ENCODE measurements at regions not wholly inside any gene's neighbourhood (a gene's known extent, or its start where the extent isn't known, plus 50 kb on each side); places are given as distances from the start of the nearest gene placed in this dataset.
A peak's percentile ranks its signal among the peaks of the same experiment; 100 is the strongest.

GRCh38 chr6:25070547-25071366 is 135.0 kb upstream of the RIPOR2 start:
- Mint-ChIP-seq H3K9me3 (peaks cover 10% of the 10 kb centered on the region), H3K36me3 (no peaks in the 10 kb centered on the region), H3K27me3 (ENCODE audit: low read depth) (no peaks in the 10 kb centered on the region; the same call in 1 of the 2 replicates), H3K27ac (no peak overlapping the region), H3K4me1 (no peaks in the 10 kb centered on the region), H3K4me3 (peak overlapping the region; percentile 22; the same call in 1 of the 2 replicates)
- ATAC-seq (peak; percentile 85), DNase-seq (ENCODE audit: low spot score) (peak; percentile 78)
- POLR2A ChIA-PET = no interaction called here
- CTCF ChIA-PET = interaction anchor here (0.5 to 1.5 kb wide), 25 partner anchors 8 to 547 kb away, joined by 3 to 19 read pairs (median 4); no protein-coding TSS in a partner anchor
- TF ChIP-seq CTCF (IDR thresholded peaks at IDR 0.05) = peak; percentile 90
- no peak for TF ChIP-seq ZNF512 (CRISPR knock-in tag; IDR thresholded peaks at IDR 0.05; ENCODE audit: borderline replicate concordance)

GRCh38 chr6:25078141-25078540 is 142.4 kb upstream of the RIPOR2 start:
- no peaks in the 10 kb centered on the region for H3K36me3 Mint-ChIP-seq
- DNase-seq (ENCODE audit: low spot score) (no peak), ATAC-seq (no peak)
- ChIA-PET POLR2A (no interaction called here), CTCF (no interaction called here)
- H3K27me3 Mint-ChIP-seq (ENCODE audit: low read depth) = no peaks in the 10 kb centered on the region; the same call in 1 of the 2 replicates
- no peak overlapping the region for H3K27ac Mint-ChIP-seq
- peaks cover 12% of the 10 kb centered on the region; the same call in 1 of the 2 replicates for H3K4me1 Mint-ChIP-seq
- peaks cover 6% of the 10 kb centered on the region; the same call in 1 of the 2 replicates for H3K9me3 Mint-ChIP-seq
- TF ChIP-seq ZBTB21 (CRISPR knock-in tag; IDR thresholded peaks at IDR 0.05; ENCODE audit: borderline replicate concordance) (no peak), STAT6 (CRISPR knock-in tag; conservative IDR thresholded peaks at IDR 0.05; ENCODE audit: low read depth) (no peak), ZNF396 (CRISPR knock-in tag; IDR thresholded peaks at IDR 0.05; ENCODE audit: borderline replicate concordance) (no peak), AR (CRISPR knock-in tag; IDR thresholded peaks at IDR 0.05) (no peak), FOXP4 (CRISPR knock-in tag; IDR thresholded peaks at IDR 0.05) (no peak), FOXK1 (CRISPR knock-in tag; IDR thresholded peaks at IDR 0.05) (no peak), ZSCAN18 (CRISPR knock-in tag; IDR thresholded peaks at IDR 0.05) (no peak), CBFB (CRISPR knock-in tag; IDR thresholded peaks at IDR 0.05; ENCODE audit: low read depth) (no peak), HMGA2 (CRISPR knock-in tag; IDR thresholded peaks at IDR 0.05) (no peak), ZNF671 (CRISPR knock-in tag; IDR thresholded peaks at IDR 0.05) (no peak), CDX4 (CRISPR knock-in tag; IDR thresholded peaks at IDR 0.05; ENCODE audit: borderline replicate concordance) (no peak), ATF3 (CRISPR knock-in tag; conservative IDR thresholded peaks at IDR 0.05) (no peak), E2F1 (CRISPR knock-in tag; IDR thresholded peaks at IDR 0.05) (no peak), IRF1 (CRISPR knock-in tag; IDR thresholded peaks at IDR 0.05) (no peak)
- H3K4me3 Mint-ChIP-seq = no peak overlapping the region

Data from WTC11 (cell line).